Astrocyte of the spinal cord (primary cell): ENCODE measurements at regions not wholly inside any gene's neighbourhood (a gene's known extent, or its start where the extent isn't known, plus 50 kb on each side); places are given as distances from the start of the nearest gene placed in this dataset.

ENCODE experiments used
- DNase-seq: peaks from one replicate; pipeline ENCODE4 v3.0.0; 2011; ENCODE audit warnings: low read depth, low spot score
- H3K4me3 ChIP-seq: 2 replicates; pipeline ENCODE4 v1.5.1; 2011; ENCODE audit warnings: low read depth, mild to moderate bottlenecking, low read length, moderate library complexity
- in situ Hi-C: cut with HindIII; loops from 2 replicates; pipeline ENCODE4 v1.10.0; 2017; ENCODE audit warnings: low sequenced_read_pairs
- TF ChIP-seq, protein P1 (sequence below): IDR thresholded peaks from 2 replicates; pipeline ENCODE4 v1.5.1; 2012; ENCODE audit warnings: low read depth, mild to moderate bottlenecking, low read length, inconsistent platforms

DNA sequence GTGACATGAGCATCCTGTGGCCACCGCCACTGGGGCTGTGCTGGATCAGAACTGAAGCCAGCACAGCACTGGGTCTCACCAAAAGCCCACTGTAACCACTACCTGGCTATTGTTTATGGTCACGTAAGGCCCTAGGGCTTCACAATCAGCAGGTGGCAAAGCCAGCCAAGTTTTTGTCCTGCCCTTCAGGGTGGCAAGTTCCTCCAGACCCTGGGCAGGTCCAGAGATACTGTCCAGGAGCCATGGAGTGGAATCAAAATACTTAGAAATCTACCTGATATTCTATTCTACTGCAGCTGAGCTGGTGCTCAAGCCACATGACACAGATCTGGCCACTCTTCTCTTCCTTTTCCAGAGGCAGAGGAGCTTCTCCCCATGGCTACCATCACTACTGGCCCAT is 121.2 kb upstream of the CXXC4 start:
- no peak for DNase-seq
- H3K4me3 ChIP-seq, result no peak overlapping the region
- TF ChIP-seq, protein P1, sequence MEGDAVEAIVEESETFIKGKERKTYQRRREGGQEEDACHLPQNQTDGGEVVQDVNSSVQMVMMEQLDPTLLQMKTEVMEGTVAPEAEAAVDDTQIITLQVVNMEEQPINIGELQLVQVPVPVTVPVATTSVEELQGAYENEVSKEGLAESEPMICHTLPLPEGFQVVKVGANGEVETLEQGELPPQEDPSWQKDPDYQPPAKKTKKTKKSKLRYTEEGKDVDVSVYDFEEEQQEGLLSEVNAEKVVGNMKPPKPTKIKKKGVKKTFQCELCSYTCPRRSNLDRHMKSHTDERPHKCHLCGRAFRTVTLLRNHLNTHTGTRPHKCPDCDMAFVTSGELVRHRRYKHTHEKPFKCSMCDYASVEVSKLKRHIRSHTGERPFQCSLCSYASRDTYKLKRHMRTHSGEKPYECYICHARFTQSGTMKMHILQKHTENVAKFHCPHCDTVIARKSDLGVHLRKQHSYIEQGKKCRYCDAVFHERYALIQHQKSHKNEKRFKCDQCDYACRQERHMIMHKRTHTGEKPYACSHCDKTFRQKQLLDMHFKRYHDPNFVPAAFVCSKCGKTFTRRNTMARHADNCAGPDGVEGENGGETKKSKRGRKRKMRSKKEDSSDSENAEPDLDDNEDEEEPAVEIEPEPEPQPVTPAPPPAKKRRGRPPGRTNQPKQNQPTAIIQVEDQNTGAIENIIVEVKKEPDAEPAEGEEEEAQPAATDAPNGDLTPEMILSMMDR, result no peak
- in situ Hi-C loops, result no loop called here

DNA sequence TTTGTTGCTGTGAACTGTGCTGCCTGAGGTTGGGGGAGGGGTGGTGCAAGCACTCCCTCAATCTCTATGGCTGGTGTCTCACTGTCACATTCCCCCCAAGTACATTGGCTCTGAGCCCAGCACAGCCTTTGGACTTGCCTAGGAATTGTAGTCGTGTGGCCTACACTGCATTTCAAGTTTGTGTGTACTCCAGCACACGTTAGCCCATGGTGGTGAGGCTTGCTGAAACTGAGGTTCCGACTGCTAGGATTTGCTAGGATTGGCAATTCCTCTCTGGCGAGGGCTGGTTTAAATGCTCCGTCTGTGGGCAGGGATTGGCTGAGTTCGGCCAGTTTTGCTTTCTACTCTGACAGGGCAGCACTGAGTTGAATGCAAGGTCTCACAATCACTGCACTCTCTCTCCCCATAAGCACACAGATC is 121.7 kb upstream of the CXXC4 start:
- TF ChIP-seq, protein P1, result no peak
- DNase-seq, result peak; percentile 5
- H3K4me3 ChIP-seq, result no peak overlapping the region
- in situ Hi-C loops, result no loop called here

DNA sequence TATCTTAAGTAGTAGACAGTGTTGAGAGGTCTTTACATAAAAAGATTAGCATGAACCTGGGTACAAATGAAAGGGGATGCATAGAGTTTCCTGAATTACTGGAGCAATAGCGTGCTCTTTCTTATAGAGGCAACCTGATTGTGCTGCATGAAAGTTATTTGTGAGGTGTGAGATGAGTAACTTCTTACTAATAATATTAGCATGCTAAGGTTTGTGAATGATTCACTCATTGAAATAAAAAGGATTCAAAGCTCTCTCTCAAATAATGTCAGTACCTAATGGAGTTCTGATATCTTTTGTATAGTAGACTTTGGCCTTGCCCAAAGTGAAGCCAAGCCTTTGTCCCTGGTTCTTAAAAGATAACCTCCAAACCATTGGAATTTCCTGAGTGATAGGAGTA is 131.0 kb upstream of the CXXC4 start:
- TF ChIP-seq, protein P1, result no peak
- DNase-seq, result no peak
- in situ Hi-C loops, result no loop called here
- H3K4me3 ChIP-seq, result no peak overlapping the region

DNA sequence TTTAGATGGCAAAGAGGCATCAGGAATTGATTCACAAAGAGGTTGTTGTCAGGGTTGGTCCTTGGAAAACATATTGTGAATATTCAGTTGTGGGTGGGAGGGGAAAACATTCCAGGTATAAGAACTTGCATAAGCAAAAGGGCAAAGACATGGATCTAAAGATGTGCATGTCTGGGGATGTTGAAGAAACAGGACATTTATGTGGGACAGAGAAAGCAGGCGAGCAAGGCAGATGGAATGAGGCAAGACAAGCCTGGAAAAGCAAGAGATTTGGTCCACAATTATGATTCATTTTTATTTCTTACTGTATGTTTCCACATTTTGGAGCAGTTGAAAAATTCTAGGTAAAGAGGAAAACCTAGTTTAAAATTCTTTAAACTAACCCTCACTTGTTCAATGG is 134.9 kb upstream of the CXXC4 start:
- DNase-seq, result no peak
- no peak overlapping the region for H3K4me3 ChIP-seq
- TF ChIP-seq, protein P1, result no peak
- in situ Hi-C loops, result no loop called here

DNA sequence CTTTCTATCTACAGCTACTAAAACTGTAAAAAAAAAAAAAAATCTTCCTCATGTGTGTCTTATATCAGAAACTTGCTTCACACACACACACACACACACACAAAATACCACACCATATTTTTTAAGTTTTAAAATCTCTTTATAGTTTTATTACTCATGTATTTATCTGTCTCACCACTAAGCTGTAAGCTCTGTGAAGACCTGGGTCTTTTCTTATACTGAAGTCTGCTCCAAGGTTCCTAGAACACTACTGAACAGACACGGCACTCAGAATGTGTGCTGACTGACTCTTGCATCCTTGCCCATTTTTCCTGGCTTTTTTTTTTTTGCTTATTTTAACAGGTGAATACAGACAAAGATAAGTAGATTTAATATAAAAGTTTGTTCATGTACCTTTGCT is 135.6 kb upstream of the CXXC4 start:
- no peak for DNase-seq
- in situ Hi-C loops, result no loop called here
- H3K4me3 ChIP-seq, result no peak overlapping the region
- TF ChIP-seq, protein P1, result no peak

DNA sequence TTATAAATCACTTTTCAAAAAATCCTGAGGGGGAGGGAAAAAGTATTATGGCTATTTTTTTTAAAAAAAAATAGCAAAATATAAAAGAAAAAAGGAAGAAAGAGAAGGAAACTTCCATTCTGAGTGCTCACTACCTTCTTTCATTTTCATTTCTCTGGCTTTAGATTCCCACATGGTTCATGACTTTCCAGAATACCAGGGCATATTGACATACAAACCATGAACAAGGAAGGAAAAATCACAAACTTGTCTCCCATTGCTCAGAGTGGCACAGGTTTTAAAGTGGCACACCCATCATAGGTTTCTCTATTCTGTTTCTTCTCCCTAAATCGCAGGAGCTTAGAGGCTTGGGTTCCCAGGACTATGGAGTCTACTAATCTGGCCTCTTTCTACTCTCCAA is 136.3 kb upstream of the CXXC4 start:
- DNase-seq, result no peak
- in situ Hi-C loops, result no loop called here
- H3K4me3 ChIP-seq, result no peak overlapping the region
- TF ChIP-seq, protein P1, result no peak

DNA sequence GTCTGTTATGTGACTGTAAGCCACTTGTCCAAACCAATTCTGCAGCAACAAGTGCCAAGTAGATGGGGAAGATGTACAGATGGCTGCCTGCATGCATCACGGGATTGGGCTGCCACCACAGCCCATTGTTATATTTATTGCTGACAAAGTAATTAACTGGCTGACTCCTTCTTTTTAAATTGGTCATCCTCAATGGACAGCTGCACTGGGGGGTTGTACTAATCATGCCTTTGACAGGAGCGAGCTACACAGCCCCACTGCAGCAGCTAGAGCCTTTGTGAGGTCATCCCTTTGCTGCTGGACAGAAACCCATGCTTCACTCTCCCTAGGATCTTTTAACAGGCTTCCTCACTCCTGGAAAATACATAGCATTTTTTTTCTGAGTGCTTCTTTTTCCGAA is 146.7 kb upstream of the CXXC4 start:
- no peak for DNase-seq
- in situ Hi-C loops, result no loop called here
- H3K4me3 ChIP-seq, result no peak overlapping the region
- TF ChIP-seq, protein P1, result no peak
